H1 (cell line): ENCODE measurements at regions not wholly inside any gene's neighbourhood (a gene's known extent, or its start where the extent isn't known, plus 50 kb on each side); places are given as distances from the start of the nearest gene placed in this dataset.

Experiments
- CTCF ChIA-PET: fragments of 300-600 bp; sonication (Branson Sonifier 250); formaldehyde crosslinking; loops from one replicate; lab custom pipeline; 2021; ENCODE audit not compliant: partially characterized antibody; lab: Charles Lee
- POLR2A ChIA-PET: fragments of 300-600 bp; sonication (Branson Sonifier 250); formaldehyde crosslinking; loops from one replicate; lab custom pipeline; 2021; ENCODE audit warnings: inconsistent platforms; ENCODE audit not compliant: partially characterized antibody; lab: Charles Lee
- DNase-seq, 2 experiments: peaks; one replicate each; pipeline versions ENCODE4 v3.0.0 to v3.0.0-alpha.2; 2010 to 2022; ENCODE audit warnings: low spot score in 2 of 2, low read depth in 1 of 2, mixed read lengths in 1 of 2
- FAIRE-seq: peaks from 2 replicates; lab custom pipeline; 2011; peaks lifted over from hg19 to GRCh38; lab: Jason Lieb, UNC
- H2AFZ ChIP-seq: 2 replicates; pipeline ENCODE4 v1.8.1; 2012; ENCODE audit warnings: low read length, inconsistent platforms
- H2AK5ac ChIP-seq: 2 replicates; pipeline ENCODE4 v1.6.1; 2013; ENCODE audit warnings: low read depth, low read length
- H2BK120ac ChIP-seq: replicated peaks from 2 replicates; pipeline ENCODE3; 2013; ENCODE audit warnings: low read depth, low read length, inconsistent platforms
- H2BK12ac ChIP-seq: 2 replicates; pipeline ENCODE4 v1.6.1; 2013; ENCODE audit warnings: low read depth, low read length
- H2BK15ac ChIP-seq: 2 replicates; pipeline ENCODE4 v1.6.1; 2013; ENCODE audit warnings: low read length
- H2BK20ac ChIP-seq: 2 replicates; pipeline ENCODE4 v1.6.1; 2013; ENCODE audit warnings: low read length
- H2BK5ac ChIP-seq: 2 replicates; pipeline ENCODE4 v1.6.1; 2013; ENCODE audit warnings: low read depth, low read length
- H3K14ac ChIP-seq: 2 replicates; pipeline ENCODE4 v1.6.1; 2013; ENCODE audit warnings: inconsistent platforms; ENCODE audit not compliant: insufficient read length
- H3K18ac ChIP-seq: 2 replicates; pipeline ENCODE4 v1.6.1; 2013; ENCODE audit warnings: low read length; ENCODE audit errors: extremely low read depth
- H3K23ac ChIP-seq: 2 replicates; pipeline ENCODE4 v1.6.1; 2013; ENCODE audit warnings: inconsistent platforms; ENCODE audit not compliant: insufficient read length
- H3K23me2 ChIP-seq: 2 replicates; pipeline ENCODE4 v1.6.1; 2013; ENCODE audit warnings: low read depth, low read length
- H3K27ac ChIP-seq: 2 replicates; pipeline ENCODE4 v1.6.1; 2011; ENCODE audit warnings: low read depth, low read length, inconsistent platforms
- H3K27me3 ChIP-seq, 4 experiments: replicated peaks in 1 of 4; 1 replicate in 1 of 4; 2 replicates in 3 of 4; pipeline versions ENCODE4 v1.6.1 to v1.8.1; 2011 to 2013; ENCODE audit warnings: low read length in 3 of 4, mild to moderate bottlenecking in 3 of 4, inconsistent platforms in 2 of 4, mixed read lengths in 2 of 4, moderate library complexity in 1 of 4; ENCODE audit not compliant: control insufficient read depth in 3 of 4, insufficient read depth in 3 of 4; ENCODE audit errors: extremely low read depth in 1 of 4
- H3K36me3 ChIP-seq, 4 experiments: 2 replicates each; pipeline versions ENCODE4 v1.6.1 to v1.8.1; 2011 to 2013; ENCODE audit warnings: mild to moderate bottlenecking in 4 of 4, low read length in 3 of 4, moderate library complexity in 2 of 4, control low read depth in 1 of 4, inconsistent platforms in 1 of 4; ENCODE audit not compliant: insufficient read depth in 4 of 4, control insufficient read depth in 2 of 4
- H3K4ac ChIP-seq: replicated peaks from 2 replicates; pipeline ENCODE3; 2013; ENCODE audit warnings: low read length, low read depth, mixed read lengths, inconsistent platforms; ENCODE audit not compliant: insufficient read length
- H3K4me1 ChIP-seq, 4 experiments: replicated peaks in 1 of 4; 1 replicate in 1 of 4; 2 replicates in 3 of 4; pipeline versions ENCODE4 v1.6.1 to v1.8.1; 2011 to 2013; ENCODE audit warnings: low read length in 3 of 4, inconsistent platforms in 2 of 4, mixed read lengths in 1 of 4; ENCODE audit not compliant: insufficient read depth in 4 of 4, control insufficient read depth in 3 of 4
- H3K4me2 ChIP-seq, 2 experiments: 2 replicates each; pipeline versions ENCODE4 v1.6.1 to v1.8.1; 2011 to 2013; ENCODE audit warnings: low read depth in 2 of 2, low read length in 2 of 2, control low read depth in 1 of 2, inconsistent platforms in 1 of 2, mild to moderate bottlenecking in 1 of 2; ENCODE audit not compliant: insufficient read depth in 1 of 2
- H3K4me3 ChIP-seq, 4 experiments: fragments of 200-600, 300-600 bp in 1 of 4; sonication (generic), shearing (Covaris generic), sonication (Bioruptor Twin) in 1 of 4; 2 replicates each; pipeline versions ENCODE4 v1.5.1 to v1.8.1; 2011 to 2016; ENCODE audit warnings: low read length in 4 of 4, low read depth in 3 of 4, control low read depth in 2 of 4, inconsistent platforms in 2 of 4, mild to moderate bottlenecking in 2 of 4, mixed read lengths in 1 of 4, moderate library complexity in 1 of 4; ENCODE audit not compliant: insufficient read depth in 2 of 4; ENCODE audit errors: extremely low read depth in 1 of 4
- H3K56ac ChIP-seq: replicated peaks from 2 replicates; pipeline ENCODE3; 2013; ENCODE audit warnings: low read depth, mild to moderate bottlenecking, mixed read lengths, low read length, inconsistent platforms; ENCODE audit not compliant: insufficient read length
- H3K79me1 ChIP-seq: 2 replicates; pipeline ENCODE4 v1.6.1; 2013; ENCODE audit warnings: low read depth, low read length, control low read depth
- H3K79me2 ChIP-seq, 2 experiments: 2 replicates each; pipeline versions ENCODE4 v1.6.1 to v1.8.1; 2012 to 2013; ENCODE audit warnings: low read length in 2 of 2, mild to moderate bottlenecking in 2 of 2, inconsistent platforms in 1 of 2; ENCODE audit not compliant: insufficient read depth in 2 of 2, control insufficient read depth in 1 of 2
- H3K9ac ChIP-seq, 4 experiments: replicated peaks in 1 of 4; 1 replicate in 1 of 4; 2 replicates in 3 of 4; pipeline versions ENCODE4 v1.6.1 to v1.8.1; 2011 to 2013; ENCODE audit warnings: low read depth in 3 of 4, low read length in 3 of 4, control low read depth in 2 of 4, mild to moderate bottlenecking in 2 of 4, moderate library complexity in 2 of 4, inconsistent platforms in 1 of 4; ENCODE audit errors: extremely low read depth in 1 of 4
- H3K9me3 ChIP-seq, 2 experiments: 2 replicates each; pipeline versions ENCODE4 v1.6.1 to v1.8.1; 2012 to 2013; ENCODE audit warnings: mild to moderate bottlenecking in 2 of 2, moderate library complexity in 2 of 2, control low read depth in 1 of 2, inconsistent platforms in 1 of 2, low read depth in 1 of 2, low read length in 1 of 2, mixed read lengths in 1 of 2; ENCODE audit not compliant: insufficient read depth in 2 of 2
- H4K20me1 ChIP-seq, 2 experiments: replicated peaks in 1 of 2; 2 replicates each; pipeline versions ENCODE3 to v1.8.1; 2011 to 2013; ENCODE audit warnings: inconsistent platforms in 2 of 2, low read length in 2 of 2, mild to moderate bottlenecking in 1 of 2; ENCODE audit not compliant: insufficient read depth in 2 of 2, control insufficient read depth in 1 of 2
- H4K5ac ChIP-seq: 2 replicates; pipeline ENCODE4 v1.6.1; 2013; ENCODE audit warnings: low read length, low read depth, mixed read lengths, inconsistent platforms; ENCODE audit not compliant: insufficient read length
- H4K8ac ChIP-seq: 2 replicates; pipeline ENCODE4 v1.8.0; 2013; ENCODE audit warnings: mild to moderate bottlenecking, moderate library complexity, low read length, inconsistent platforms; ENCODE audit not compliant: insufficient read depth; ENCODE audit errors: extremely low read depth
- H4K91ac ChIP-seq: replicated peaks from 2 replicates; pipeline ENCODE3; 2013; ENCODE audit warnings: low read length, mixed read lengths, inconsistent platforms; ENCODE audit not compliant: insufficient read length
- EGR1 ChIP-seq: IDR thresholded peaks from 2 replicates; pipeline ENCODE4 v1.6.1; 2011; ENCODE audit warnings: low read depth, low read length, borderline replicate concordance
- EZH2 ChIP-seq: fragments of 200-600 bp; sonication (generic); IDR thresholded peaks from 2 replicates; pipeline ENCODE4 v1.7.1; 2012; ENCODE audit warnings: low read depth, mild to moderate bottlenecking, moderate library complexity, low read length, inconsistent platforms; ENCODE audit not compliant: severe bottlenecking
- HDAC2 ChIP-seq, 2 experiments: fragments of 300-600 bp in 1 of 2; sonication (generic) in 1 of 2; IDR thresholded peaks; 2 replicates each; pipeline ENCODE4 v1.6.1; 2011 to 2012; ENCODE audit warnings: low read depth in 2 of 2, low read length in 2 of 2, mild to moderate bottlenecking in 2 of 2, moderate library complexity in 2 of 2, borderline replicate concordance in 1 of 2, inconsistent platforms in 1 of 2
- MAFK ChIP-seq: IDR thresholded peaks from 2 replicates; pipeline ENCODE4 v1.6.1; 2012; ENCODE audit warnings: low read depth, mild to moderate bottlenecking, improper control_type of control experiment, low read length
- POLR2AphosphoS5 ChIP-seq: IDR thresholded peaks from 2 replicates; pipeline ENCODE4 v1.6.1; 2011; ENCODE audit warnings: low read depth, low read length
- POU5F1 ChIP-seq: IDR thresholded peaks from 2 replicates; pipeline ENCODE4 v1.6.1; 2011; ENCODE audit warnings: low read depth, mild to moderate bottlenecking, low read length, moderate library complexity
- RXRA ChIP-seq: IDR thresholded peaks from 2 replicates; pipeline ENCODE4 v1.6.1; 2011; ENCODE audit warnings: low read depth, mild to moderate bottlenecking, low read length, moderate library complexity; ENCODE audit not compliant: insufficient read depth
- SIN3A ChIP-seq, 2 experiments: IDR thresholded peaks in 1 of 2; conservative IDR thresholded peaks in 1 of 2; 2 replicates each; pipeline ENCODE4 v1.6.1; 2011 to 2012; ENCODE audit warnings: low read length in 2 of 2, improper control_type of control experiment in 1 of 2, low read depth in 1 of 2, mild to moderate bottlenecking in 1 of 2
- SIRT6 ChIP-seq: IDR thresholded peaks from one replicate; pipeline ENCODE4 v1.7.1; 2012; ENCODE audit warnings: low read length, inconsistent platforms
- SIX5 ChIP-seq: IDR thresholded peaks from 2 replicates; pipeline ENCODE4 v1.6.1; 2011; ENCODE audit warnings: mild to moderate bottlenecking, low read depth, low read length
- SRF ChIP-seq: IDR thresholded peaks from 2 replicates; pipeline ENCODE4 v1.6.1; 2011; ENCODE audit warnings: mild to moderate bottlenecking, low read depth, low read length, moderate library complexity
- SUZ12 ChIP-seq: fragments of 200-600 bp; sonication (generic); IDR thresholded peaks from 2 replicates; pipeline ENCODE4 v1.6.1; 2012; ENCODE audit warnings: mild to moderate bottlenecking, inconsistent platforms, low read length, moderate library complexity, mixed read lengths
- TEAD4 ChIP-seq: IDR thresholded peaks from 2 replicates; pipeline ENCODE4 v1.6.1; 2012; ENCODE audit warnings: low read depth, low read length, inconsistent platforms, mixed read lengths
- WGBS, 2 experiments: shearing (Covaris generic) in 1 of 2; methylation state at CpG; one replicate each; pipeline versions ENCODE4 v1.1.6 to v1.1.7; 2013 to 2015; ENCODE audit warnings: low lambda C conversion rate in 2 of 2, mixed read lengths in 2 of 2, inconsistent platforms in 1 of 2, low coverage in 1 of 2, missing lambda C conversion rate in 1 of 2; ENCODE audit not compliant: insufficient replicate concordance in 2 of 2, insufficient coverage in 1 of 2, insufficient read length in 1 of 2; ENCODE audit errors: extremely low coverage in 1 of 2, missing lambda C conversion rate in 1 of 2; 5-methylcytosine and 5-hydroxymethylcytosine counted together

- Histone ChIP-seq H4K8ac (no peak overlapping the region), H3K23me2 (no peaks in the 10 kb centered on the region), H3K79me1 (no peaks in the 10 kb centered on the region), H3K9me3 (no peaks in the 10 kb centered on the region), H3K4me3 (no peak overlapping the region), H2BK15ac (no peak overlapping the region), H3K4me2 (no peak overlapping the region), H2BK12ac (no peak overlapping the region), H2BK20ac (no peak overlapping the region), H3K18ac (no peak overlapping the region), H2BK5ac (no peak overlapping the region), H3K14ac (no peak overlapping the region), H3K27ac (no peak overlapping the region), H4K5ac (no peak overlapping the region), H3K9ac (no peak overlapping the region), H4K20me1 (no peaks in the 10 kb centered on the region), H3K36me3 (no peaks in the 10 kb centered on the region), H4K91ac (no peak overlapping the region), H3K56ac (no peak overlapping the region), H3K4ac (no peak overlapping the region), H2AFZ (no peak overlapping the region), H2AK5ac (no peak overlapping the region), H3K79me2 (no peaks in the 10 kb centered on the region), H3K4me1 (peaks cover 0 to 5% (median under 1%) of the 10 kb centered on the region in 4 experiments; a peak in 1 of 7 replicates), H3K23ac (no peak overlapping the region), H3K27me3 (no peaks in the 10 kb centered on the region), H2BK120ac (no peak overlapping the region)
- 94% methylated on average over 1 of the region's 1 CpG; no CpG with 5 or more reads in 1 of the 2 experiments for WGBS, 2 experiments
- DNase-seq (no peak), FAIRE-seq (no peak)
- ChIA-PET CTCF (interaction anchor here (0.7 to 1.0 kb wide), 2 partner anchors 18 to 412 kb away, joined by 4 to 5 read pairs; no protein-coding TSS in a partner anchor), POLR2A (interaction anchor here (0.9 kb wide), 1 partner anchor 12 kb away, joined by 4 read pairs; no protein-coding TSS in a partner anchor)
- TF ChIP-seq RXRA (no peak), HDAC2 (IDR thresholded peaks at IDR 0.05; ENCODE audit: borderline replicate concordance in 1 of 2, low read depth in 2 of 2, low read length in 2 of 2) (no peak), SRF (no peak), TEAD4 (no peak), EZH2 (no peak), SIN3A (conservative IDR thresholded peaks at IDR 0.05 in 1 of 2, IDR thresholded peaks at IDR 0.05 in 1 of 2; ENCODE audit: low read depth in 1 of 2, low read length in 2 of 2) (no peak), EGR1 (no peak), SIRT6 (no peak), POLR2AphosphoS5 (no peak), SUZ12 (no peak), MAFK (no peak), POU5F1 (no peak), SIX5 (no peak)
These were observed 398.9 kb downstream of the EFNA5 start for GRCh38 chr5:107271682-107272350.
